ENCODE measurements at regions not wholly inside any gene's neighbourhood (a gene's known extent, or its start where the extent isn't known, plus 50 kb on each side); places are given as distances from the start of the nearest gene placed in this dataset.
A peak's percentile ranks its signal among the peaks of the same experiment; 100 is the strongest.

DNA sequence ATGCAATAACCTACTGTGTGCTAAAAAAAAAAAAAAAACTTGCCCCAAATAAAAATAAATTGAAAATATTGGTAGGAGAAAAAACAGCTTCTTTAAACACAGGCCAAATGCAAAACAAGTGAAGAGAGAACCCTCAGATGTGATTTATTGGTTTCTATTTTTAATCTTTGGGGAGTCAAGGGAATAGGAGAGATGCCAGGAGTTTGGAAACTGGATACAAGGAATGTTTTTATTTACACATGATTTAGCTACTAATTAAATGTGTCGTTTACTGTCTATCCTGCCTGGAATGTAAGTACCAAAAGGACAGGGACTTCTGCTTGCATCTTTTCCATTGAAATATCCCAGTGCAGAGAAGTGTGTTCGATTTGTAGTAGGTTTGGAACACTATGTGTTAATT lies 810.7 kb downstream of the MAFB start:
- DNase-seq (ENCODE audit: low read depth): no peak

GRCh38 chr20:39877788-39878187 lies 811.2 kb downstream of the MAFB start:
- no peak for DNase-seq (ENCODE audit: low read depth)

DNA sequence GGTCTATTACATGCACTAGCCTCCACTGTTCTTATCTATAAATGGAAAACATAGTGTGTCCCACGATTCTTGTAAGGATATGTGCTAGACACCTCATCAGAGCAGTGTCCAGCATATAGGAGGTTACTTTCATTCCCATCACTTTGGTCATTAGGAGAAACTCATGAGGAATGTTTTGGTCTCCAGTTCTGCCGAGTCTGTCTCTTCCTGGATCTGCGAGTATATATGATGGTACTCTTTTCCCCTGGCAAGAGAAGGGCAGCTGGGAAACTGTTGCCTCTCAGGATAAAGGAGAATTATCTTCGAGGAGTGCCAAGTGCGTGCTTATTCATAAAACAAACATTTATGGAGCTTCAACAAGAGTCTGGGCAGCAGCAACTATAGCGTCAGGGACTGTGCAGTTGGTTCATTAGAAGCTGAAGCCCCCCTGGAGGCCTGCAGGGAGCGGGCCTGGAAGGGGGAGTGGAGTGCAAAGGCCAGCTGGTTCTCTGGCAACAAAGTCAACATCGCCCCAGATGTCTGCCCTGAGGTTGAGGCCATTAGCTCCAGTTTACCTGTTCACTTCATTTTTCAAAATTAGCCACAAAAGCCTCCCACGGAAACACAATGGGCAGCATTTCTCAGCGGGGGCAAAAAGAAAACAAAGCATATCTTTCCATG lies 811.9 kb downstream of the MAFB start:
- DNase-seq (ENCODE audit: low read depth): no peak

GRCh38 chr20:39875492-39876110 lies 813.4 kb downstream of the MAFB start:
- DNase-seq (ENCODE audit: low read depth): no peak

GRCh38 chr20:39874049-39874893 lies 814.8 kb downstream of the MAFB start:
- peak; percentile 75 for DNase-seq (ENCODE audit: low read depth)

DNA sequence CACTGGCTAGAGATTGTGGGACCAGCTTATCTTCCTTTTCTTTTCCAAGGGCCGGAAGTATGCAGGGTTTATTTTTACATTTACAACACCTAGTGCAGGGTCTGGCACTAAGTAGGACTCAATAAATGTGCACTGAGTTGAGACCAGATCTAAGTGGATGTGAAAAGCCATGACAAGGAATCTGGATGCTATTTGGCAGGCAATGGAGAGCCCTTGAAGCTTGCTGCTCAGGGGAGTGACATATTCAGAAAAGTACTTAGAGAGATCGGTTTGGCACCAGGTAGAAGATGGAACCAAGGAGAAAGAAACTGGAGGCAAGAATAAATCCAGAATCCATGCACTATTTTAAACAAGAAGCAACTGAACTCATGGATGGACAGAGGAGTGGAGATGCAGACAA lies 815.8 kb downstream of the MAFB start:
- DNase-seq (ENCODE audit: low read depth): no peak

GRCh38 chr20:39871013-39871412 lies 818.0 kb downstream of the MAFB start:
- DNase-seq (ENCODE audit: low read depth): no peak

GRCh38 chr20:39865446-39865845 lies 823.6 kb downstream of the MAFB start:
- no peak for DNase-seq (ENCODE audit: low read depth)

- DNase-seq (ENCODE audit: low read depth): no peak
These were observed 826.6 kb downstream of the MAFB start for GRCh38 chr20:39862470-39862891.

GRCh38 chr20:39861381-39861780 lies 827.7 kb downstream of the MAFB start:
- no peak for DNase-seq (ENCODE audit: low read depth)

DNA sequence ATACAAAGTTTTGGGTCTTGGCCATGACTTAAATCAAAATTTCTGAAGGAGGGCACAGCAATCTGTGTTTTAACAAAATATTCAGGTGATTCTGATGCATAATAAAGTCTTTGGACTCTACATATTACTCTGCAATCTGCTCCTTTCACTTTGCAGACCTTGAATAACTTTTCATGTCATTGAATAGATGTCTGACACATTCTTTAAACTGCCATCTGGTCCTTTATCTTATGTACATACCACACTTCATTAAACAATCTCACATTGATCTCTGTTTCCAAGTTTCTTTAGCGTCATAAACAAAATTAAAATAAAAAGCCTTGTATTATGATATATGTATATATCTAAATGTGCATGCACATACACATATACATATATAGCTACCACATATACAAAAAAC lies 831.2 kb downstream of the MAFB start:
- no peak for DNase-seq (ENCODE audit: low read depth)

- no peak for DNase-seq (ENCODE audit: low read depth)
These were observed 831.8 kb downstream of the MAFB start for GRCh38 chr20:39857187-39857586.

DNA sequence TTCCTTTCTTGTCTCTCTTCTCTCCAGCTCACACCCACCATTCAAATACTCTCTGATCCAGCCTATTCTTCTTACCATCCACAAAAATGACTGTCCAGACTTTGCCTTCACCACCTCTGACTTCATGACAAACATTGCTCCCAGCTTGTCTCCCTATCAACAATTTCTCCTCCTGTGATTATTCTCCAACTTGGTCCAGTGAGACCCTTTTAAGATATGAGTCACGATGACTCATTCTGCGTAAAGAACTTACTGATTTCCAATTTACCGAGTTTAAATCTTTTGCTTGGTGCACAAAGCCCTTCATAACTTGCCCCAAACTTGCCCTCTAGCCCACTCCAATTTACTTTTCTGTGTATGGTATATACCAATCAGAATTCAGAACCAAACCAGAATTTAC lies 833.2 kb downstream of the MAFB start:
- peak; percentile 44 for DNase-seq (ENCODE audit: low read depth)

DNA sequence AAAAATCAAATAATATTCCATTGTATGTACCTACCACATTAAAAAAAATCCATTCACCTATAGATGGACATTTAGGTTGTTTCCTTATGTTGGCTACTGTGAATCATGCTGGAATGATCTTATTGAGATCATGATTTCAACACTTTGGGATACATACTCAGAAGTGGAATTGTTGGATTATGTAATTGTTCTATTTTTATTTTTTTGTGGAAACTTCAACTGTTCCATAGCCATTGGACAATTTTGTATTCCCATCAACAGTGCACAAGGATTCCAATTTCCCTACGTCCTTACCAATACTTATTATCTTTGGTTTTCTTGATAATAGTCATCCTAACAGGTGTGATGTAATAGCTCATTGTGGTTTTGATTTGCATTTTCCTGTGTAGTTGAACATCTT lies 834.0 kb downstream of the MAFB start:
- DNase-seq (ENCODE audit: low read depth): no peak

DNA sequence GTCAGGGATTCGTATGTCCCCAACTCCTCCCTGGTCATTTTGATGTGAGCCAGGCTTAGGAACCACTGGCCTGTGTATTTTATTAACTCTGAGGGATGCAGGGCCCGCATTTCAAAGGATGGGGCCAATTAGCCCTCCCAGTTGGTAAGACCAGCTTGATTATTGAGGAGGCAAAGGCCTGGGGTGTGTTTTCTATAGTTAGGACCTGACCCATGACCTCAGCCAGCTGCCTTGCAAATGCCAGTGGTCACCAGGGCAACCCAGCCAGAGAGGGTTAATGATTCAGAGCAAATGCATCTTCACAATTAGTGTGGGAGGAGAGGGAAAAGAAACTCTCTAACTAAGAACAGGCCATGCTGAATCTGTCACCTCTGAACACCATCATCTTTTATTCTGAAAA lies 835.4 kb downstream of the MAFB start:
- peak; percentile 23 for DNase-seq (ENCODE audit: low read depth)

DNA sequence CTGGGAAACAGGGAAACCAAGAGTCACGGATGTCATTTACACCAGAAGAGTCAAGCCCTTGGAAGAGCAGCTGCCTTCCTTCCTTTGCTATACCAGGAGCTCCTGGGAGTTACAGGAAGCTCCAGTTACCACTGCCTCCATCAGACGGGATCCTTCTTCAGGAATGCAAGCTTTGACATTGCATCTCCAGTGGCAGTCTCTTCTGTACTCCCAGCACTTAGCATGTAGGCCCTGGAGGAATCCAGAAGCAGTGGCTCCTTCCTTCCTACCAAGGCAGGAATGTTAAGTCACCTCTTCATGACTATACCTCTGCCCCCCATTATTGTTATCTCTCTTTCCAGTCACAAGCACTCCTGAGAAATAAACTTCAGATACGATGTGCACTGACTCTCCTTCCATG lies 836.0 kb downstream of the MAFB start:
- no peak for DNase-seq (ENCODE audit: low read depth)

GRCh38 chr20:39851459-39851858 lies 837.6 kb downstream of the MAFB start:
- DNase-seq (ENCODE audit: low read depth): no peak

DNA sequence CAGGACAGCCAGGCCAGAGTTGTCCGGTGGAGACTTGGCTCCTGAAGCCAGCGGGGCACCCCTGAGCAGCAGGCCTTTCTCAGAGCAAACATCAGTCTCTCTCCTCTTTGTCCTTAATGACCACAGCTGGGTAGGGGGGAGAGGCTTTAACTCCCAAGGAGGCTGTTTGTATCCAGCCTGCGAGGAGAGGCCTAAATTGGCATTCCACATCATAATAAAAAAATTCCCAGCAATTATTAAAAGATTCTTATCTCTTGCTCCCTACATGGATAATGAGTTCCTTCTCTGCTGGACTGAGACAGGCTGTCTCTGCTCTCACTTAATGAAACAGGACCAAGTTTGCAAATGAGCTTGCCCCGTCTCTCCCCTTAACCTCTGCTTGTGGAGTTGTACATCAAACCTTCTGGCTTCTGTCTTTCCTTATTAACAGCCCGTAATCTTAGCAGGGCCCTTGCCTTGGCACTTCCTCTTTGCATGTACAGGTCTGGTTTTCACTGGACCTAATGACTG lies 838.2 kb downstream of the MAFB start:
- DNase-seq (ENCODE audit: low read depth): no peak

DNA sequence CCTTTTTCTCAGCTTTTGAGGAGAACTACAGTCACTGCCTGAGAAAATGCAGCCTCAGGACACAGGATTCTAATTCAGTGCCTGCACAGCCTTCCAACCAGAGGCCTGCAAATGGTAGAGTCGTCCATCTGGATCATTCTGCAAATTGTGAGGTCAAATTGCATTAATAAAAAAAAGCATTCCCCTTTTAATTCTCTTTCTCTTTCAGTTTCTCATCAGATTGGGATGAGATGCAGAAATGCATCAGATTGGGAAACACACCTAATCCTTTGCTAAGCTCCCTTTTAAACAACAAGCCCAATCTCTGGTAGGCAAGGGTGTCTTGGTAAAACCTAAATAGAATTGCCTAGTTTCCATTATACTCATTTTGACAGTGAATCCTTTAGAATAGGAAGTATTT lies 838.8 kb downstream of the MAFB start:
- no peak for DNase-seq (ENCODE audit: low read depth)

- peak; percentile 86 for DNase-seq (ENCODE audit: low read depth)
These were observed 839.4 kb downstream of the MAFB start for GRCh38 chr20:39849664-39850063.

- DNase-seq (ENCODE audit: low read depth): no peak
These were observed 839.9 kb downstream of the MAFB start for GRCh38 chr20:39849171-39849570.

DNA sequence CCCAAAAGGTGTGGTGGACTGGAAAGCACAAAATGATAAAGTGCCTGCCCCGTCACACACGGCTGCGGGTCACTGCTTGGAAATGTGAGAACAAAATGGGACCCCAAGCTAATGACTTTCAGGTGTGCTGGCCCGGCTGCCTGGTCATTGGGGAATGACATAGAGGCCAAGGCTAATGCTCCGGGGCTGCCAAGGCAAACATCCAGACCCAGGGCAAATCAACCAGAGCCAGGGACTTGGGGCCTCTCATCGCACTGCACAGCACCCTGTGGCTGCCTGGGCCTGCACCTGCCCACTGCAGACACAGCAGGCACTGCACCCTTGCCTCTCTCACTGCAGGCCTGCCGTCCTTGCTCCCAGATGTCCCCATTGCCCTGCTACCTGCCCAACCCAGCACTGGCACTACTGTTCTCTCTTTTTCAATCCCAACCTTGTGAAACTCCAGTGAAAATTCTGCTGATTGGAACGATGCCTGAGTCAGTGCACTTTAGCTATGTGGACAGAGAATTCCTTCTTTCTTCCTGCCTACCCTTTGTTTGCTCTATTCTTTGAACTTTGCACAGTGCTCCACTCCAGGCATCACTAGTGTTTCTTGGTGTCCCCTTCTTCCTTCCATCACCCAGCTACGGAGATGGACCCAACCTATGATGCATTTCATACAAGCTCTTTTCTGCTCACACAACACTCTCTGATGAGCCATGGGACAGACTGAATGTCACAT lies 849.5 kb downstream of the MAFB start:
- no peak for DNase-seq (ENCODE audit: low read depth)

Data from HT1080 (cell line).